ENCODE measurements at regions not wholly inside any gene's neighbourhood (a gene's known extent, or its start where the extent isn't known, plus 50 kb on each side); places are given as distances from the start of the nearest gene placed in this dataset.
"Not testable (repeated sequence)": the region's sequence is repeated elsewhere in the genome, so short reads cannot be mapped to it uniquely, and the experiment has no call there.

DNA sequence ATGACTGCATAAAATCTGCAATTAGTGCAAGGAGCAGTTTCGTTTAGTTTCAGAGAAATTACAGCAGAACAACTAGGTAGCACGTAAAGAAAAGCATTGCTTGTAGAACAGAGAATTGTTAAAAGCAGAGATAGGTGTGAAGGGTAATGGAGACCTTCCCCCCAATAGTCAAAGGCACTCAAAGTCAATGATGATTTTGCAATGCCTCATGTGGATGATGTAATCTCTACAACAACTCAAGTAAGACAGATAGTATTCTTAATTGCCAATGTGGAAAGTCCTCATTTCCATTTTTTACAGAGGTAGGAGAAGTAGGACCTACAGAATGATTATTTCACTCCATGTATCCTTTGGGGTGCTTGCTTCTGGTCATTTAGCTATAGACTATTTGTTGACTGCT, 94.3 kb upstream of the GNAI1 start:
- TF ChIP-seq, protein P1, sequence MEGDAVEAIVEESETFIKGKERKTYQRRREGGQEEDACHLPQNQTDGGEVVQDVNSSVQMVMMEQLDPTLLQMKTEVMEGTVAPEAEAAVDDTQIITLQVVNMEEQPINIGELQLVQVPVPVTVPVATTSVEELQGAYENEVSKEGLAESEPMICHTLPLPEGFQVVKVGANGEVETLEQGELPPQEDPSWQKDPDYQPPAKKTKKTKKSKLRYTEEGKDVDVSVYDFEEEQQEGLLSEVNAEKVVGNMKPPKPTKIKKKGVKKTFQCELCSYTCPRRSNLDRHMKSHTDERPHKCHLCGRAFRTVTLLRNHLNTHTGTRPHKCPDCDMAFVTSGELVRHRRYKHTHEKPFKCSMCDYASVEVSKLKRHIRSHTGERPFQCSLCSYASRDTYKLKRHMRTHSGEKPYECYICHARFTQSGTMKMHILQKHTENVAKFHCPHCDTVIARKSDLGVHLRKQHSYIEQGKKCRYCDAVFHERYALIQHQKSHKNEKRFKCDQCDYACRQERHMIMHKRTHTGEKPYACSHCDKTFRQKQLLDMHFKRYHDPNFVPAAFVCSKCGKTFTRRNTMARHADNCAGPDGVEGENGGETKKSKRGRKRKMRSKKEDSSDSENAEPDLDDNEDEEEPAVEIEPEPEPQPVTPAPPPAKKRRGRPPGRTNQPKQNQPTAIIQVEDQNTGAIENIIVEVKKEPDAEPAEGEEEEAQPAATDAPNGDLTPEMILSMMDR (IDR thresholded peaks at IDR 0.05; ENCODE audit: borderline replicate concordance, insufficient read depth, low read depth, low read length): no peak
- H3K4me3 ChIP-seq (ENCODE audit: low read depth, low read length): no peak overlapping the region

DNA sequence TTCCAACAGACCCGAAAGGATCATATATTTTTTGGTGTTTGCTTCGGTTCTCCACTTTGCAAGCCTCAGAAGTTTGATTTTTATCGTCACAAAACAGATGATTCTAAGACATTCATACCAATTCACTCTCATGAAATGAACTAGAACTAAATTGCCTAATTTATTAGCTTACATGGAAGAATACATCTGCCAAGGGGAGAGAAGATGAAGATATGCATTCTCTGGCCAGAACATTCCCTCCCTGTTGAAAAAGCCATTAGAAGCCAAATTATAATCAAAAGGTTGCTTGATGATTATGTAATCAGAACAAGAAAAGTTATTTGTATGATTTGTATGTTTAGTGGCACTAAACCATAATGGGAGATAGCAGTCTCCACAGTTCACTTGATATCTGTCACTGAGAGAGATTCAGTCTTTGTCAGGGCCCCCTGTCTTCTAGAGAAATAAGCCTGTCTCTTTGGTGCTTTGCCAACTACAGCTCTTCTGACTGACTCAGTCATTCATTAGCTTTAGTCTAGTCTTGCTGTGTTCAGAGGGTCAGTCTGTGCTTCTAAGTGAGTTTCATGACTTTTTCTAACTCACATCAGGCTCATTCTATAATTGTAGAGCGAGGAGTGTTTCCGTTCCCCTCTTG, 95.3 kb upstream of the GNAI1 start:
- H3K4me3 ChIP-seq (ENCODE audit: low read depth, low read length): no peak overlapping the region
- TF ChIP-seq, protein P1 (IDR thresholded peaks at IDR 0.05; ENCODE audit: borderline replicate concordance, insufficient read depth, low read depth, low read length): no peak

DNA sequence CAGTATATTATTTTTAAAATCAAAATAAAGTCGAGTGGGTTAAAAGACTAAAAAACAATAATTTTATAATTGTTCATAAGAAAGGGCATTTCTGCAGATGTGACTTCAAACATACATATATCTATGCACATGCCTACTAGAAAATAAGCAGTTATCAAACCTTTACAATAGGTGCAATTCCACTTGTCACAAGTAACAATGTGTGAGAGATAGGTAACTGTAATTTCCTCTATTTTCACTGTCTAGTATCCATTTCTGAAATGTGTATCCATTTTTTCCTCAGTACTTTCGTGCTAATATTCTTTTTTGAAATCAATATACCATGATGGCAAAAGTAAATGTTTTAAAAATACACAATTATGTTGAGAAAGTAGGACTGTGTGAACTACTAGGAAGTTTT, 96.9 kb upstream of the GNAI1 start:
- TF ChIP-seq, protein P1 (IDR thresholded peaks at IDR 0.05; ENCODE audit: borderline replicate concordance, insufficient read depth, low read depth, low read length): no peak
- no peak overlapping the region for H3K4me3 ChIP-seq (ENCODE audit: low read depth, low read length)

DNA sequence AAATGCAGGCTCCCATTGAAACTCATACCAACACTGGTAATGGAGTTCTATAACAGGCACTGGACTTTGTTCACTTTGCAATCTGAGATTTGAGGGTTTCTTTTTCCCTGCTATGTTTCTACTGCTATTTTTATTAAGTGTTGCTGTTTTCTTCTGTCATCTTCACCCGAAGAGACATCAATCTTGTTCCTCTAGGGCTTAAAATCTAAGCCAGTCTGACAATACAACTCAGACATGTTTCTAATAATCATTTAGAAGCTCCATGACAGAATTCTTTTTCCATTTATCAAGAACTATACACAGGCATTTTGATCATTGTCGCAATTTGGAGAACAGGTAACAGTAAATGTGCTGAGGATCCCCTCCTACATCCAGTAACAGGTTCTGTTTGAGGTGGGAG, 98.5 kb upstream of the GNAI1 start:
- no peak overlapping the region for H3K4me3 ChIP-seq (ENCODE audit: low read depth, low read length)
- TF ChIP-seq, protein P1 (IDR thresholded peaks at IDR 0.05; ENCODE audit: borderline replicate concordance, insufficient read depth, low read depth, low read length): no peak

DNA sequence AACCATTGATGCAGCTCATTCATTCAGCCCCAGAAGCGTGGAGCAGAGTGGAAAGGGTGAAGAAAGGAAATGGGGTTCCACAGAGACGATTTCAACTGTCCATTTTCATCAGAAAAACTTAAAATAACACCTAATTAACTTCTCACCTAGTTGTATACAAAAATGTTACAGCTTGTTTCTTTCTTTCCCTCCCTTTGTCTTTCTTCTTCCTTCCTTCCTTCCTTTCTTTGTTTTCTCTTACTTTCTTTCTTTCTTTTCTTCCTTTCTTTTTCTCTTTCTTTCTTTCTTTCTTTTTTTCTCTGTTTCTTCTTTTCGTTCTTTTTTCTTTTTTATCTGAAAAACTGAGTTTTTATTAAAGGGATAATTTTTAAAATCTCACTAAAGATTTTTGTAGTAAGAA, 105.9 kb upstream of the GNAI1 start:
- TF ChIP-seq, protein P1 (IDR thresholded peaks at IDR 0.05; ENCODE audit: borderline replicate concordance, insufficient read depth, low read depth, low read length): no peak
- no peak overlapping the region for H3K4me3 ChIP-seq (ENCODE audit: low read depth, low read length)

DNA sequence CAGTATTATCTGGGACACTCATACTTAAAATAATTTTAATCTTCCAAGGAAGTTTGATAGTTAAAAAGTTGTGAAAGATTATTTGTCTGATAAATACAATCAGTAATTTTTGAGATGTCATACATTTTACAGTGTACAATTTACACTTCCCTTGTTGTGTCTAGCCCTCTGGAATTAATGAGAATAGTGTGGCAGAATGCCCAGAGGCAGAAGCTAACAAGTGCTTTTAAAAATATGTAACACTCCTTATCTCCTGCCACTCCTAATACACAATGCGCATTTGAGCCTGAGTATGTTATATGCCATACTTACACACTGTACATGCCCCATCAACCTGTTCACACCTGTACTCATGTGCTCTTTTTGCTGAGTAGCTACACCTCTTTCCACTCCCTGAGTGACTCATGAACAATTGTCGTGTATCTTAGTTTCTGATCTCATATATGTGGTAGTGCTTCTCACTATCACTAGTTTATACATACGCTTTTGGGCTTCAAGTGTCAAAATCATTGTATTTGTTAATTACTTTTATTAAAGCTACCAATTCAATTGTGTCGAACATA, 106.9 kb upstream of the GNAI1 start:
- no peak overlapping the region for H3K4me3 ChIP-seq (ENCODE audit: low read depth, low read length)
- TF ChIP-seq, protein P1 (IDR thresholded peaks at IDR 0.05; ENCODE audit: borderline replicate concordance, insufficient read depth, low read depth, low read length): no peak

DNA sequence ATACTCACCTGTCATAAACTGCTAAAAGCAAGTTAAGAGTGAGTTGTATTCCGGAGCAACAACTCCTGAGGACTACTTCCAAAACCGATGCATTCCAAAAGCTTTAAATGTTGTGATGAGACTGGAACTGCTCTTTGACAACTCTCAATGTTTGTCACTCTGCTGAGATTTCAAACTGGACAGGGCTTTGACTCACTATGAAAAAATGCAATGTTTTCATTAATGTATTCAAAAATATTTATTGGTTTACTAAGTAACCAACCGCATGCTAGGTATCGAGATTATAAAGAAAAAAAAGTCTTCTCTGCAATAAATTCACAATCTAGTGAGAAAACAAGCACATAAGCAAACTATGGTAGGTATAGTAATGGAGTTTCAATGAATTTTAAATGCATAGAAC, 107.9 kb upstream of the GNAI1 start:
- no peak overlapping the region for H3K4me3 ChIP-seq (ENCODE audit: low read depth, low read length)
- TF ChIP-seq, protein P1 (IDR thresholded peaks at IDR 0.05; ENCODE audit: borderline replicate concordance, insufficient read depth, low read depth, low read length): no peak

DNA sequence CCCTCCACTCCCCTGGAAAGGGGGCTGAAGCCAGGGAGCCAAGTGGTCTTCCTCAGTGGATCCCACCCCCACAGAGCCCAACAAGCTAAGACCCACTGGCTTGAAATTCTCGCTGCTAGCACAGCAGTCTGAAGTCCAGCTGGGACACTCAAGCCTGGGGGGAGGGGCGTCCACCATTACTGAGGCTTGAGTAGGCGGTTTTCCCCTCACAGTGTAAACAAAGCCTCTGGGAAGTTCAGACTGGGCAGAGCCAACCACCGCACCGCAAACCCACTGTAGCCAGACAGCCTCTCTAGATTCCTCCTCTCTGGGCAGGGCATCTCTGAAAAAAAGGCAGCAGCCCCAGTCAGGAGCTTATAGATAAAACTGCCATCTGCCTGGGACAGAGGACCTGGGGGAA, 114.4 kb upstream of the GNAI1 start:
- H3K4me3 ChIP-seq (ENCODE audit: low read depth, low read length): not testable (repeated sequence)

DNA sequence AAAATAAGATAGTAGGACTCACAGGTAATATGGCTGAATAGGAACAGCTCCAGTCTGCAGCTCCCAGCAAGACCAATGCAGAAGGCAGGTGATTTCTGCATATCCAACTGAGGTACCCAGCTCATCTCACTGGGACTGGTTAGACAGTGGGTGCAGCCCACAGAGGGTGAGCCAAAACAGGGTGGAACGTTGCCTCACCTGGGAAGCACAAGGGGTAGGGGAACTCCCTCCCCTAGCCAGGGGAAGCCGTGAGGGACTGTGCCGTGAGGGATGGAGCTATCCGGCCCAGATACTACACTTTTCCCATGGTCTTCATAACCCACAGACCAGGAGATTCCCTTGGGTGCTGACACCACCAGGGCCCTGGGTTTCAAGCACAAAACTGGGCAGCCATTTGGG, 114.8 kb upstream of the GNAI1 start:
- not testable (repeated sequence) for H3K4me3 ChIP-seq (ENCODE audit: low read depth, low read length)
